ENCODE measurements at regions not wholly inside any gene's neighbourhood (a gene's known extent, or its start where the extent isn't known, plus 50 kb on each side); places are given as distances from the start of the nearest gene placed in this dataset.

- no peaks in the 10 kb centered on the region for H3K36me3 ChIP-seq (ENCODE audit: control insufficient read depth in 2 of 2, insufficient read depth in 2 of 2, low read length in 1 of 2)
- ChIA-PET RAD21 (ENCODE audit: unreplicated experiment) (no interaction called here), POLR2A (no interaction called here), CTCF (no interaction called here), SMC1A (ENCODE audit: uncharacterized antibody, unreplicated experiment) (interaction anchor here (1.2 kb wide), 1 partner anchor 12 kb away, joined by 5 read pairs; no protein-coding TSS in a partner anchor)
- no TSS peak for BruUV-seq (replicated peaks)
- no peak for ATAC-seq
- intact Hi-C loops (cut with micrococcal nuclease; ENCODE audit: unreplicated experiment) (no loop called here), in situ Hi-C loops (cut with MboI) (no loop called here)
- H4K20me1 ChIP-seq (ENCODE audit: control insufficient read depth, insufficient read depth) = no peaks in the 10 kb centered on the region
- H3K4me3 ChIP-seq = no peak overlapping the region
- peaks cover 0 to 2% of the 10 kb centered on the region in 2 experiments; a peak in 1 of 4 replicates for H3K27me3 ChIP-seq (replicated peaks in 1 of 2; ENCODE audit: control insufficient read depth in 2 of 2, insufficient read depth in 2 of 2, low read length in 1 of 2)
- DNase-seq (ENCODE audit: low read depth, low spot score) = no peak
- H2AFZ ChIP-seq (ENCODE audit: control insufficient read depth, low read depth, low read length) = no peak overlapping the region
- no peaks in the 10 kb centered on the region for H3K79me2 ChIP-seq (ENCODE audit: control insufficient read depth, insufficient read depth, low read length)
- no peaks in the 10 kb centered on the region for H3K4me1 ChIP-seq (ENCODE audit: control insufficient read depth, insufficient read depth, low read length)
- FAIRE-seq = no peak
- no peak overlapping the region for H3K4me2 ChIP-seq (ENCODE audit: control insufficient read depth, insufficient read depth)
- no peak overlapping the region for H3K27ac ChIP-seq (ENCODE audit: control insufficient read depth, insufficient read depth)
- H3K9me3 ChIP-seq (replicated peaks; ENCODE audit: control insufficient read depth, insufficient read depth, low read length) = no peaks in the 10 kb centered on the region
- TF ChIP-seq LARP7 (IDR thresholded peaks at IDR 0.05) (no peak), E4F1 (IDR thresholded peaks at IDR 0.05; ENCODE audit: borderline replicate concordance, partially characterized antibody) (no peak), DPF2 (IDR thresholded peaks at IDR 0.05) (no peak), ATF7 (IDR thresholded peaks at IDR 0.05; ENCODE audit: low read depth) (no peak), ZBTB40 (IDR thresholded peaks at IDR 0.05; ENCODE audit: borderline replicate concordance) (no peak)
- TF ChIP-seq, protein P1, sequence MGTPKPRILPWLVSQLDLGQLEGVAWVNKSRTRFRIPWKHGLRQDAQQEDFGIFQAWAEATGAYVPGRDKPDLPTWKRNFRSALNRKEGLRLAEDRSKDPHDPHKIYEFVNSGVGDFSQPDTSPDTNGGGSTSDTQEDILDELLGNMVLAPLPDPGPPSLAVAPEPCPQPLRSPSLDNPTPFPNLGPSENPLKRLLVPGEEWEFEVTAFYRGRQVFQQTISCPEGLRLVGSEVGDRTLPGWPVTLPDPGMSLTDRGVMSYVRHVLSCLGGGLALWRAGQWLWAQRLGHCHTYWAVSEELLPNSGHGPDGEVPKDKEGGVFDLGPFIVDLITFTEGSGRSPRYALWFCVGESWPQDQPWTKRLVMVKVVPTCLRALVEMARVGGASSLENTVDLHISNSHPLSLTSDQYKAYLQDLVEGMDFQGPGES (IDR thresholded peaks at IDR 0.05) = no peak
- 56% methylated on average over 5 of the region's 5 CpGs for WGBS (ENCODE audit: insufficient coverage, insufficient replicate concordance, low lambda C conversion rate, missing lambda C conversion rate)
- no peak overlapping the region for H3K9ac ChIP-seq (ENCODE audit: control insufficient read depth, insufficient read depth, low read length)
These were observed 677.6 kb downstream of the BCL11A start for GRCh38 chr2:59875836-59876235.

All from GM12878 (cell line).